T-helper 2 cell (primary cell): ENCODE measurements at regions not wholly inside any gene's neighbourhood (a gene's known extent, or its start where the extent isn't known, plus 50 kb on each side); places are given as distances from the start of the nearest gene placed in this dataset.
"Not testable (repeated sequence)": the region's sequence is repeated elsewhere in the genome, so short reads cannot be mapped to it uniquely, and the experiment has no call there.

Experiments used
- DNase-seq, 5 experiments: peaks; one replicate each; pipeline versions ENCODE4 v3.0.0 to v3.0.0-alpha.2; 2012 to 2022

DNA sequence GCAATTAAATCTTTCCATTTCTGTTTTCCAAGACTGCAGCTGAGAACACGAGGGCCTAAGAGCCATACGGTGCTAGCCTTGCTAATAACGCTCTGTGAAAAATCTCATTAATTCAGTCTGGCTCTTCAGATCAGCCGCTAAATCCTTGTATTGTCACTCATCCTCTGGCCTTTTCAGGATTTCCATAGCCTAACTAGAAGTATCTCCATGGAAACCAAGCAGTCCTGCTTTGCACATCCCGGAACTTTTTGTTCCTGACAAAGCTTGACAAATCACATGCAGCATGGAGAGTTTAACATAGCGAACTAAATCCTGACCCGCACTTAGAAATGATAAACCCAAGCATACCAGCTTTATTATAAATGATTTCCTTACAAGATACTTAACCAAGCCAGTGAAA lies 383.7 kb downstream of the CD83 start:
- no peak for DNase-seq

DNA sequence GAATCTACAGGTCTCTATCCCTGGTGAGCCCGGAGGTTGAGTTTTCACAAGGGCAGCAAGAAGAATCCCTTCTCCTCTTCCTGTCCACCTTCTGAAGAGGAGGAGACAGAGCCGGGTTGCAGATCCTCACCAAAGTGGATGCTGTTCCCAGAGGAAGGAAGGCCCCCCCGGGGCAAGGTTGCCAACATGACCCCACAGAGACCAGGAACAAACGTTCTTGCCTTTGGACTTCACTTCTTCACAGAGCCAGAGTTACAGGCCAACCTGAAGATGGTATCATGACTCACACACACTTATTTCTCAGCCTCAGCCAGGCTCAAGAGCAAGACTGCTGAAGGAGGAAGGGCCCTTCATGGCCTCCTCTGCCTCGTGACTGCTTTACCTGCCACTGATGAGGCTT lies 384.3 kb downstream of the CD83 start:
- no peak for DNase-seq

DNA sequence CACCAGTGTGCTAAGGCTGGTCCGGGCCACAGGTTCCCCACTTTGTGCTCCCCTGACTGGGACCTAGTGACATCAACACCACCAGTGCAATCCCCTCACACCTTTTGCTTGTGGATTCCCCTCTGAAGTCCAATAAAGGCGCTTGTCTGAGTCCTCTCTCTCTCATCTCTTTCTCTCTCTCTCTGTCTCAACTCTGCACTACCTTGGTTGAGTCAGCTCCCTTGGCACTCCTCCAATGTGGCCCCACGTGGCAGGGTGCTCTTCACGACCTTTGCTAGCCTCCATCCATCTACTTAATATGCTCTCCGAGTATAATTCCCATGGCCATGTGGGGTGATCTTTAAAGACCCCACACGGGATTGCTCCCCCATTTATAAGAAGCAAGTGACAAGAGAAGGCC lies 385.0 kb downstream of the CD83 start:
- no peak for DNase-seq

DNA sequence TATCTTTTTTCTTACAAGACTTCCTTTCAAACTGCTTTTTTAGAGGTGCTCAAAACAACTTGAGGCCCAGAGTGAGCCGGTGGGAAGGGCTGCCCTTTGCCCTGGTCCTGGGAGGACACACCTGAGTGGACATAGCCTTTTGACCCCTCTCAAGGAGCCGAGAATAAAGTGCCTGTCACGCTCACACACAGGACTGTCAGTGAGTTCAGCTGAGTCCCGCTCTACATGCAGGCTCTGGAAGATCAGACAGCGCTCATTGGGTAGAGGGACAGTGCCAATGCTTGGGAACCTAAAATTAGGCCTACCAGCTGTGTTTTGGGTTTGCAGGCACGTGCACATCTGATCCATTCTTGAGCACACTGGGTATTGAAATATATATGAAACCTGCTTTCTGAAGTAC lies 387.8 kb downstream of the CD83 start:
- no peak for DNase-seq

DNA sequence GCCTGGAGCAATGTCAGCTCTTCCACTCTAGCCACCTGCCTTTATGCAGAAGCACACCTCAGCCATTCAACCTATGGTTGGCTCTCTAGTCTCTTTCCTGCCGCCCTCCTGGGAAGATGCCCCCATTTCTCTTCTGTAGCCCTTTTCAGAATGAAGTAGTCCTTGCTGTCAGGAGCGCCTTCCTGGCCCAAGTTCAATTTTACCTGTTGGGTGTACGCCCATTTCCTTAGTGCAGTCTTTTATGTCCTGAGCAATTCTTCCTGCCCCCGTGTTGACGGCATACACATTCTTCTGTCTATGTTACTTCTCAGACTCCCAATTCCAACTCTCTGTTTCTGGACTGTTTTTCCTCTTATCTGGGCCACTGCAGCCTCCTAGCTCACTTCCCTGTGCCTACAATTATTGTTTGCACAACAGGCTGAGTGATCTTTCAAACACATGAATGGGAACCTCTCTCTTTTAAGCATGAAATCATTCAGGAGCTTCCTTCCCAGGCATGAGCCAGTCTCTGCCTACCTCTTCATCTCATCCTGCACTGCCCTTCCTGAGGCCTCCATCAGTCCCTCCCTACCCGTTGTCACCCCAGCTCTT lies 389.2 kb downstream of the CD83 start:
- DNase-seq = no peak

DNA sequence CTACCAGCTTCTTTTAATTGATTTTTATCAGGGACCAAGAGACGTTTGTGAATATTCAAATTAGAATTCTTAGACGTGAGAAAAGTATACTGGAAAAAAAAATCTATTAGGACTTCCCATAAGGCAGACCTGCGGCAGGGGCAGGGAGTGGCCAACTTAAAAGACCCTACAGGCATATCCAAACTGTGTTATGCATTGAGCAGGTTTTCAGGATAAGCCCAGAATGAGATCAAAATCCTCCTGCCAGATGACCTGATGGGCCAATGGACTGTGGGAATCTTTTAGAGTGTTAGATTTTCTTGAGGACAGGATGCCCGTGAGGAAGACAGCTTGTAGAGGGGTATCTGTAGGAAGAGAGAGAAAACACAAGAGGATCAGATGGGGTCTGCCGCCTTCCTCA lies 391.5 kb downstream of the CD83 start:
- DNase-seq = no peak

DNA sequence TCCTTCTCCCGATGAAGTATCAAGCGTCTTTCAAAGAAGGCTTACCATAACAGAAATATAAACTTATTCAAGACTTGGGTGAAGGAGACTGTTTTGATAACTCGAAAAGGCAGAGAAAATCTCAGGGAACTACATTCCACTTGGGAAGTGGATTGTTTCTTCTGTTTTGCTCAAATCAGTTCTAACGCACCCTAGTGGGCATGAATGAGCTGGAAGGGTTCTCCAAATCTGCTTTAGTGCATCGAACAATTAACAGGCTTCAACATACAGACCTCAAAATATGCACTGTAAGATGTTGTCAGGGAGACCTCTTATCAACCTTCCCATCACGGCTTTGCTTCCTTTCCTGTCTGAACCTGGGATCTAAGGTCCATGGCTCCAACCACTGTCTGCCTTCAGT lies 392.5 kb downstream of the CD83 start:
- DNase-seq = no peak

DNA sequence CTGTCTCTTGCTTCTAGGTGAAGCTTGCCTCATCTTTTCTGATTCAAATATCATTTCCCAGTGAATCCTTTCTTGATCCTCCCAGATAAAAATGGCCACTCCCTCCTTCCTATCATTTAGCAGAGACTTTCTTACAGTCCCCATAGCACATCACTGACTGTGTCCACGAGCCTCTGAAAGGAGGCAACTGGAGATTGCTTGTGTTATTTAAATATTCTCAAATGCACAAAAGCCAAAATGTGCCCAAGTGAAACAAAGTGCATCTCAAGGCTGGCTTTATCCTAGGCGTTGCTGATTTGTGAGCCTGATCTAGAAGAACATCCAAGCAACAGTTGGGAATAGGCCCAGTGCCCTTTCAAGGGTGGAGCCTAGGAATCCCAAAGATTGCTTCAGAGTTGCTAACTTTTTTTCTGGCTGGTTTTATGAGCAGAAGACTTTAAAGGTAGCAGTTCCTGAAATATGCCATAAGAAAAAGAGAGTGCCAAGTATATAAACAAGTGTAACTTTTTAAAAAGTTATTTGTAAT lies 393.6 kb downstream of the CD83 start:
- no peak for DNase-seq

DNA sequence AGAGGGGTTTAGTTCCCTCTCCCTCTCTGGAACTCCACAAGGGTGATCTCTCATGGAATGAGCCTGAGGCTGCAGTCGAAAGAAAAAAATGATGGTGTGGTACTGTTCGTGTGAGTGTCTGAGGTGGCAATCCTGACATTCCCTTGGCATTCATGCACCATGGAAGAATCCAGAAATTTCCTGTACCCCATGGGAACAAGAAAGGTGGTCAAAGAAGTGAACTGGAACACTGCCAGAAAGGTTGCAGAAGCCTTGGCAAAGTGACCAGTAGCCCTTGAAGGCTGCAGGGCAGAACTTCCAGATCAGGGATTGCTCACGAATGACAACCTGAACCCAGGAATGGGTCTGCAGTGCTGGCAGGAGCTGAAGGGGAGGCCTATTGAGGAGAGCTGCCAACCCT lies 394.7 kb downstream of the CD83 start:
- no peak for DNase-seq

DNA sequence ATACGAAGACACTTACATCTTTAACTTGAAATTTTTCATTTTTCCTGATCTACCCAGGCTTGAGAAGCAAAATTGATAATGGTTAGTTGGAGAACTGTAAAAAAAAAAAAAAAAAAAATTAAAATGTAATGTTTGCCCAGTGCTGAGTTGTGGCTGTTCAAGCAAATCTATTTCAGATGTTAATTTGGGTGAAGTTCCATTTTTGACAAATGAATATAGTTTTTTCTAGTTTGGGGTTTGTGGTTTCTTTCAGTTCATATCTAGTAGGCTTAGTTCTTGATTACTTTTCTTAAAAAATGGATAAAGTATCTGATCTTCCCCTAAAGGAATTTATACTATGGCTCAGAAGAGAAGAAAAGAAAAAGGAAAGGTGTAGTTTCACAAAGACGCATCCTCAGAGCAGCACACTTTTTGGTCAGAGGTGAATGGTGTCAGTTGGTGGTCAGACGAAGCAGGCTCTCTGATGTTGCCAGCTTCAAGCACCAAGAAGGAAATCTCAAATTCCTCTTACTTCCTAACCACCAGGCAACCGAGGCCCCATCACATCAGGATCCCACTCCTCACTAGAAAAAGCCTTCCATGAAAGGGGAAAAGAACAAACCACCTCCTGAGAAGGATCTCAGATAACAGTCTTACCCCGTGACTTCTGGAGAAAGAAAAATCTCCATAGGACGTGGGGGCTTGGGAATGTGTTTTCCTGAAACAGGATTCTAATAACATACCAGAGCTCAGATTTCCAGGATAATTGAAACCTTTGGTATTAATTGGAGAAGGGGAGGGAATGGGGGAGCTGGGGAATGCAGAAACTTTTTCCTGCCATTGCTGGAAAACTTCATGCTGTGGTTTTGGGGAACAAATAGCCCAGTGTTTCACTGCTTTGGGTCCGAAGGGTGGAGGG lies 396.2 kb downstream of the CD83 start:
- DNase-seq = no peak

DNA sequence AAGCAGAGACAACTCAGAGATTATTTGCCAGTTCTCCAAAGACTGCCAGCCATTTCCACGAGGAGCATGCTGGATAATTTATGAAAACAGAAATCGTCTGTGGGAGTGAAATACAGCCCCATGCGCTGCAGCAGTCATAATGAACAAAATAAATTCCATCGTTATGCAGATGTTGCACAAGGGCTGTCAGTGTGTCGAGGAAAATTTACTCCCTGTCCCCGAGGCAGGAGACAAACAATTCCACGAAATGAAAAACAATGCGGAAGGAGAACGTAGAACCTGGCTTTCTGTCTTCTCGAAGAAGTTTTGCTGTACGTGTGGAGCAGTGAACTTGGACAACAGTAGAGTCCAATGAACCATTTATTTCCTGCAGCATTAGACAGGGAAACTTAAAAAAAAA lies 399.4 kb downstream of the CD83 start:
- no peak for DNase-seq

DNA sequence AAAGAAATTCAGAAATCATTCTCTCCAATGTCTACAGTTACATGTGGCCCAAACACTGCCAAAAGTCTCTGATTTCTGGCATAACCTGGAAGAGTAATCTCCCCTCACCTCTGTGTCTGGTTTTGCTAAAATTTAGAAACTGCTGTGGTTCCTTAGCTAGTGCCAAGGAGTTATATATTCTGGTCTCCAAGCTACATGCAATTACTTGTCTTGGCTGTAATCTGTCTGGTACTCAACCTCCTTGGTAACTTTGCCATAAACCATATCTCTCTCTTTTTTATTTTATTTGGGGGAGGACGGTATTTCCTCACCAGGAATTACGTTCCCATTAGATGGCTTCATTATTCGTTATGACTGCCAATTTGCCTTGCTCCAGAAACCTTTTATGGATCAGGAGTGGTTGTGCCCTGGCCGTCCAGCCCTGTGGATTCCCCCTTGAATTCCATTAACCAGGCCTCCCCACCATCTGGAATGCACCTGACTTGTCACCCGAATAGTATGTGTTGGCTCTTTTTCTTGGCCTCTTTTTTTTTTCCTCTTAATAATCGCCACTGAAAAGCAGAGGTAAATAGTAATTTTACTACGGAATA lies 400.0 kb downstream of the CD83 start:
- DNase-seq = no peak

DNA sequence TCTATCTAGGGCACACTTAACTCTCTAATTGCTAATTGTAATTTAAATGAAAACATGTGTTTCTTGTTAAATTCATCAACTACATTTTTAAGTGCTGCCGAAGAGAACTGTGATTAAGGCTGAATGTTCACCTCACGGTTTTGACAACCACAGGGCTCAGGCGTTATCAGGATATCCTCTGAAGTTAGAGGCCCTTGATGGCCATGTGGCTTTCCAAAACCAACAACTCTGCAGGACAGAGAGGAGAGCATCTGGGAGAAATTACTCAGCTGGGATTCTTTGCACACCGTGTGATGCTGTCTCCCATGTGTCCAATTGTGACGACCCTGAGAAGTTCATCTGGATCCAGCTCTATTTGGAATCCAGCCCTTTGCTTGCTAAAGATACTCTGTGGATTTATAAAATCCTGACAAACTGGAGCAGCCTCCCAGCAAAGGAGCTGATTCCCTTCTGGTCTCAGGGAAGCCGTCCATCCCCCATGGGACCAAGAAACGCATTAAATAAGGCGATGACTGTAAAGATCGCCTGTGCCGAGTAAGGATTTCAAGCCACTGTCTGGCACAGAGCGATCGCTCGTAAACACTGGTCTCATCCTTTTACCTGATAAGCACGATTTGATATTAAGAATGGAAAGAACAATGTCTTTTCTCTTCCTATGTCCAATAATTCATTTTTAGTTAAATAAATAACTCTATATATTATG lies 401.1 kb downstream of the CD83 start:
- DNase-seq = no peak

DNA sequence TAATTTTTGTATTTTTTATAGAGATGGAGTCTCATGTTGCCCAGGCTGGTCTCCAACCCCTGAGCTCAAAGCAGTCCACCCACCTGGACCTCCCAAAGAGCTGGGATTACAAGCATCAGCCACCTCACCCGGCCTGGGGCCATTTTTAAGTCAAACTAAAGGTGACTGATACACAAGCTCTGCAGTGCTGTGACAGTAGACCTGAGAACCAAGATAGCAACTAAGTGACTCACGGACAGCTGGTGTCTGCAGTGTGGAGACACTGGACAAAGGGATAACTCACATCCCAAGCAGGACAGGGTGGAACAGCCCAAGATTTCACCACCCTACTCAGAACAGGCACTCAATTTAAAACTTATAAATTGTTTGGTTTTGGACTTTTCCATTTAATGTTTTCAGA lies 402.5 kb downstream of the CD83 start:
- DNase-seq = no peak

DNA sequence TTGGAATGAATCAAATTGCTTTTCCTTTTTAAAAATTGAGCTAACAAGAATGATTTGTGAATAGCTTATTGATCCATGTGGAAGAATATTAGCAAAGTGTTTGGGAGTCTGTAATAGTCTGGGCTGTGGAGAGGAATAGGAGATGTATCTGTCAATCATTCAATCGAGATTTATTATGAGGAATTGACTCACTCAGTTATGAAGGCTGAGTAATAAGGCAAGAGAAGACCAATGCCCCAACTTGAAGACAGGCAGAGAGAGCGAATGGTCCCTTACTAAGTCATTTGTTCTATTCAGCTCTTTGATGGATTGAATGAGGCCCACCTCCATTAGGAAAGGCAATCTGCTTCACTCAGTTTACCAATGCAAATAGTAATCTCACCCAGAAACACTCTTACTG lies 403.0 kb downstream of the CD83 start:
- no peak for DNase-seq

DNA sequence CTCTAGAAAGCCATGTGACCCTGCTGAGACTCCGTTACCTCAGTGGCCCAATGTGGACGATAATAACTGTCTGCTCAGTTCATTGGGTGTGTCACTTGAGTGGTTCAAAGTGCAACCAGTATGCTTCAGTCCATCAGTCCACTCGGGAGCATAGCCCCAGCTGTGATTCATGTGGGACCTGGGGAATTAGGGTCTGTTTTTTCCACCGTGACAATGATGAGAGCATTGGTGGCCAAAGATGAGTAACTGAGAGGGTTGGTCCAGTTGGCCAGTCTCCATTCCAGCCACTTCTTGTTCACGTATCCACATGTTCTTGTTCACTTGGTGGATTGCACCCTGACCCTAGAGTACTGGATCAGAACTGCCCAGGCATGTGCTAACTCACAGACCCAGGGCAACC lies 403.6 kb downstream of the CD83 start:
- DNase-seq = no peak

DNA sequence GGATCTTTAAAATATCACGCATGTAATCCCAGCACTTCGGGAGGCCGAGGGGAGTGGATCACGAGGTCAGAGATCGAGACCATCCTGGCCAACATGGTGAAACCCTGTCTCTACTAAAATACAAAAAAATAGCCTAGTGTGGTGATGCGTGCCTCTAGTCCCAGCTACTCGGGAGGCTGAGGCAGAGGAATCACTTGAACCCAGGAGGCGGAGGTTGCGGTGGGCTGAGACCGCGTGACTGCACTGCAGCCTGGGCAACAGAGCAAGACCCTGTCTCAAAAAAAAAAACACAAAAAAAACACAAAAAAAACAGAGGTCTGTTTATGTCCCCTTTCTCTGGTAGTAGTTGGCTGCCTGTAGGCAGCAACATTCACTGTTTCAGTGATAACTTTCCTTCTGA lies 404.3 kb downstream of the CD83 start:
- DNase-seq = not testable (repeated sequence)

DNA sequence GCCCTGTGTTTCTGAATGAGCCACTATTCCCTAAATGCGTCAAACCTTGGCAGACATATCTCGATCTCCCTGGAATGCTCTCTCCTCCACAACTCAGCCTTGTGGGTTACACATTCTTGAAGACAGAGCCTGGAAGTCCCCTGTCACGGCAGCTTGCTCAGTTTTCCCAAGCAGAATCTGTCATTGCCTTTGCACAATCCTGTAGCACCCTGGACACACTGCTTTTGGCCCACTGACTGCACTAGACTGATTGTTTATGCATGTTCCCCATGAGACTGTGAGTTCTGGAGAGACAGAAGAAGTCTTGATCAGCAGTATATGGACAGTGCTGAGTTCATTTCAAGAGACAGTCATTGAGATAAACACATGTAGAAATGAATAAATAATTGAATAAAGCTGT lies 406.7 kb downstream of the CD83 start:
- DNase-seq = no peak

DNA sequence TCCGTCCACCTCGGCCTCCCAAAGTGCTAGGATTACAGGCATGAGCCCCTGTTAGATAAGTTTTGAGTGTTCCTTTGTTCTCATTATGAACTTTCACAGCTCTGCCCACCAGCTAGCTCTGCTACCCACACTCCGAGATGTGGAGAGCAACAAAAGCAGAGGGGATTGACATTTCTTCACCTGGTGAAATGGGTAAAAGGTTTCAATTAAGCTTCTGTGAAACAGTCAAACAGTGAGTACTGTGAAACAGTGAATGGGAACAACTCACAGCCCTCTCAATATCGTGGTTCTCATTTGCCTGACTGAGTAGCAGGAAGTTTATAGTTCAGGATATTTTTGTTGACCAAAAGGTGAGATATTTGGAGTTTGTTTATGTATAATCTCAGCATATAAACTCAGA lies 412.8 kb downstream of the CD83 start:
- DNase-seq = no peak

DNA sequence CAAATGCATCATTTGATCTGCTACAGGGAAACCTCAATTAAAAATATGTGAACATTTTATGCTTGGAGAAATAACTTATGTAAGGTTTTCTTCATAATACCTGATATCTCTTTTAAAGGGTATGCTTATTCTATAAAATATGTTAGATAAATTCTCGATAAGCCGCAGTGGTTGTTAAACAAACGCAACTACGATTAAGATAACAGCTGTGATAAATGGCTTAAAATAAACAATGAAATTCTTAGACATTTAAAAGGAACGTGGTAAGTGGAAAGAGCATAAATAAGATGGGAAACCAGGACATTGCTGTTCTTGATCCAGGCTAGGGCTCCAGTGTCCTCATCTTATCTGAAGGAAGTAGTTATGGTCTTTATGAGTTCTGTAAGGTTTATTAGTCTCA lies 415.9 kb downstream of the CD83 start:
- DNase-seq = no peak

DNA sequence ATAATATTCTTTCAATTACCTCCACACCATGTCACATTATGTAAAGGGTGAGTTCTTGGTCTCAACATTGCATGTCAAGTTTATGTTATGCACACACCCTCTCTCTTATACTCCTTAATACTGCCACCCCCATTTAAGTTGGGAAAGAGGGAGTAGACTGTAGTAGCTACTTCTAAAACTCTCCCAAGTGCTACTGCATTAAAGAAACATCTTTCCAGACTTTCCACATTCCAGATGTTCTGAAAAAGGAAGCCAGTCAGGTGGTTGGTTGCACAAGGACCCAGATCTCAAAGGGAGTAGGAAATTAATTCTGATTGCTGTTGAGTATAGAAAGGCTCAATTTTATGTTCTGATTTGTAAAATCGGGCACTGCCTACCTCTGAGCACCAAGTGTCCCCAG lies 419.5 kb downstream of the CD83 start:
- no peak for DNase-seq

DNA sequence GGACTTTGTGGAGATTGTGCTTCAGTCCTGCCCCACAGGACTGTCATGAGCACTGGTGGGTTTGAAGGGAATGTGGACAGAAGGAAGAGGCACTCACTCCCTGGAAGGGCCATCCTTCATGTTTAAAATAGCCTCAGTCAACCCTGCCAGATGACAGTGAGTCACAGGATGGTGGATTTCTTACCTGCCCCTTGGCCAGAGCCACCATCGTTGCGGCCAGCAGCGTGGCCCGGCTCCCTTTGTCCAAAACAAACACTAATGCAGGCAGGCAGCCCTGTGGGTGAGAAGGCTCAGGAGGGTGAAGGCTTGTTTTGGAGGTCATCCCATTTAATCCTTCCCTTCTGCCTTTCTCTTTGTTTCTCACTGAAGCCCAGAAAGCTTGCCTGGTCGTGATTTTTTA lies 422.7 kb downstream of the CD83 start:
- no peak for DNase-seq

DNA sequence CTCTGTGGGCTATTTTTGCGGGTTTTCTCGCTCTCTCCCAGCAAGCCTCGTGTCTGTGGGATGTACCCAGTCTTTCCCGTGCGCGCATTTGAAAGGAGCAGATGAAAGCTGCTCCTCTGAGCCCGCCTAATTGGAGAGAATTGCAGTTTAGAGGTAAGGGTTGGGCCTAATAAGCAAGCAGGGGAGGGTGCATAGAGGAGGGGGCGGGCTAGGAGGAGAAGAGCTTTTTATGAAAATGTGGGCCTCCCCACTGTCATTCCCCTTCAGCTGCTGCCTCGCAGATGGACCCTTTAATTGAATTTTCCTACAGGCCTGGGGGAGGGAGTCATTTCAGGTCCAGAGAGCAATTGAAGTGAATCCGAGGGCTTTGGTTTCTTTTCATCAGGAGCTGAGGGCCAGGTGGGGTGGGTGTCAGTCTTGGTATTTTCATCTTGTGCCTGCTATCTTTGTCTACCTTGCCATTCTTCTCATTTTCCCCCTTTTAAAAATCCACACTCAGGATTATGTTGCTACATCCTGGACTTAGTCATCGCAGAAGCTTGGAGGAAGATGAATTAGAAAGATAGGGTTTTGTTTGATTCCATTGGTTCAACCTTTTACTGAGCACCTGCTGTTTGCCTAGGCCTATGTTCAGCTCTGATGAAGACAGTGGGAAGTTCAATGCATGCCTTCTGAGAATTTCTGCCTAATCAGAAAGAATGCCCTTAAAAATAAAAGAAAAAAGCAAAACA lies 423.4 kb downstream of the CD83 start:
- DNase-seq = no peak
